Fibroblast of lung (primary cell): ENCODE measurements at regions not wholly inside any gene's neighbourhood (a gene's known extent, or its start where the extent isn't known, plus 50 kb on each side); places are given as distances from the start of the nearest gene placed in this dataset.

Experiments
- CTCF ChIP-seq, 2 donors: IDR thresholded peaks in 1 of 2; conservative IDR thresholded peaks in 1 of 2; 1 replicate in 1 of 2; 2 replicates in 1 of 2; pipeline ENCODE4 v1.5.1; 2011 to 2012; ENCODE audit warnings: low read length in 2 of 2, control low read depth in 1 of 2, inconsistent platforms in 1 of 2, low read depth in 1 of 2, mild to moderate bottlenecking in 1 of 2
- EZH2 ChIP-seq: IDR thresholded peaks from 2 replicates; pipeline ENCODE4 v1.5.1; 2012; ENCODE audit warnings: low read length, control low read depth, mild to moderate bottlenecking; ENCODE audit errors: missing control alignments

DNA sequence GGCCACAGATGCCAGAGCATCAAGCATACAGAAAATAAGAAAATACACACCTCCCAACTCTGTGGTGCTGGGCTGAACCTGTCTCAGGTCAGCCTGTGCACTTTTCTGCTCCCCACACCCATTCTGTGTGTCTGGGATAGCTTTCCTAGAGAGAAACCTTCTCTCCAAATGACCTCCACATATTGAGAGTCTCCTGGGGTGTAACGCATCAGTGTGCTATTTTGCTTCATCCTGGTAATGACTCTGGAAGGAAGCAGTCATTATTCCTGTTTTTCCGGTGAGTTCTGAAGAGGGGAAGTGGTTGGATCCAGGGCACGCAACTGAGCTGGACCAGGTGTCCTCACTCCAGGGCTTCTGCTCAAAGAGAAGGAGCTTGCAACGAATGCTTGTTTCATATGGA, 73.2 kb upstream of the SH3PXD2B start:
- TF ChIP-seq CTCF (conservative IDR thresholded peaks at IDR 0.05 in 1 of 2, IDR thresholded peaks at IDR 0.05 in 1 of 2; ENCODE audit: low read depth in 1 of 2, low read length in 2 of 2) (no peak), EZH2 (no peak)
